GM20000 (cell line): ENCODE measurements at regions not wholly inside any gene's neighbourhood (a gene's known extent, or its start where the extent isn't known, plus 50 kb on each side); places are given as distances from the start of the nearest gene placed in this dataset.

Experiments
- DNase-seq: peaks from one replicate; pipeline ENCODE4 v3.0.0; 2012; ENCODE audit warnings: low spot score
- CTCF ChIP-seq: IDR thresholded peaks from 2 replicates; pipeline ENCODE4 v1.5.1; 2012; ENCODE audit warnings: mild to moderate bottlenecking, control low read depth; ENCODE audit errors: extremely low read depth, missing control alignments

- TF ChIP-seq CTCF, result no peak
- no peak for DNase-seq
Measured at GRCh38 chrX:25344161-25344936, 328.6 kb upstream of the ARX start.

- no peak for TF ChIP-seq CTCF
- no peak for DNase-seq
Measured at GRCh38 chrX:25343060-25343459, 327.3 kb upstream of the ARX start.

GRCh38 chrX:25337841-25338240 is 322.1 kb upstream of the ARX start:
- TF ChIP-seq CTCF, result no peak
- DNase-seq, result no peak

GRCh38 chrX:25300994-25301393 is 285.2 kb upstream of the ARX start:
- DNase-seq, result no peak
- no peak for TF ChIP-seq CTCF

GRCh38 chrX:25296850-25297249 is 281.1 kb upstream of the ARX start:
- no peak for DNase-seq
- no peak for TF ChIP-seq CTCF

GRCh38 chrX:25295466-25295865 is 279.7 kb upstream of the ARX start:
- no peak for DNase-seq
- no peak for TF ChIP-seq CTCF

- no peak for DNase-seq
- no peak for TF ChIP-seq CTCF
Measured at GRCh38 chrX:25290132-25290531, 274.4 kb upstream of the ARX start.
